ENCODE measurements at regions not wholly inside any gene's neighbourhood (a gene's known extent, or its start where the extent isn't known, plus 50 kb on each side); places are given as distances from the start of the nearest gene placed in this dataset.

- TF ChIP-seq SUZ12 (IDR thresholded peaks at IDR 0.05; ENCODE audit: extremely low read depth, insufficient read depth, insufficient read length): no peak
- TF ChIP-seq YY1 (IDR thresholded peaks at IDR 0.05; ENCODE audit: insufficient read depth, insufficient read length): no peak
- no peak for TF ChIP-seq ZNF274 (IDR thresholded peaks at IDR 0.05; ENCODE audit: low read depth, low read length)
Measured at GRCh38 chr11:13876423-13876822, 86.1 kb upstream of the SPON1 start.
